A673 (cell line): ENCODE measurements at regions not wholly inside any gene's neighbourhood (a gene's known extent, or its start where the extent isn't known, plus 50 kb on each side); places are given as distances from the start of the nearest gene placed in this dataset.

ENCODE experiments used
- EZH2 ChIP-seq: fragments of 200-600 bp; sonication (generic); IDR thresholded peaks from 2 replicates; pipeline ENCODE4 v1.6.1; 2017; ENCODE audit warnings: borderline replicate concordance, low read depth, mild to moderate bottlenecking, mixed read lengths, antibody characterized with exemption, low read length; ENCODE audit not compliant: poor library complexity, severe bottlenecking
- TF ChIP-seq, protein P1 (sequence below): fragments of 300-800, 200-600 bp; sonication (generic); conservative IDR thresholded peaks from 2 replicates; pipeline ENCODE4 v1.5.1; 2017; ENCODE audit warnings: low read depth, mild to moderate bottlenecking, antibody characterized with exemption, low read length, moderate library complexity, mixed read lengths

DNA sequence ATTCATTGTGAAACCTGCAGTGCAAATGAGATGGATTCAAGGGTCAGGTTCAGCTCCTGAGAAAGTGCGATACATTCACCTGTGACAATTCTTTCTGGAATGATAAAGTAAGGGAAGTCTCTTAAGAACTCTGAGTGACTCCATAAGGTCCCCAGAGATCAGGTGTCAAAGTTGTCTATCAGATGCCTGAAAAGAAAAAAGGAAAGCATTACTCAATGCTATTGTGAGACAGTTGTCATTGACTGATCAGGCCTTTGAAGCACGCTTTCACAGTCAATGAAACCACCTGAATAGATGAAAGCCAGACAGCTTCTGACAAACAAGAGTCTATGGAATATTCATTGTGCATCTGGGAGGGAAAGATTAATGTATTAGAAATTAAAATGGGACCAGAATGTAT is 252.7 kb upstream of the GALNT5 start:
- TF ChIP-seq, protein P1, sequence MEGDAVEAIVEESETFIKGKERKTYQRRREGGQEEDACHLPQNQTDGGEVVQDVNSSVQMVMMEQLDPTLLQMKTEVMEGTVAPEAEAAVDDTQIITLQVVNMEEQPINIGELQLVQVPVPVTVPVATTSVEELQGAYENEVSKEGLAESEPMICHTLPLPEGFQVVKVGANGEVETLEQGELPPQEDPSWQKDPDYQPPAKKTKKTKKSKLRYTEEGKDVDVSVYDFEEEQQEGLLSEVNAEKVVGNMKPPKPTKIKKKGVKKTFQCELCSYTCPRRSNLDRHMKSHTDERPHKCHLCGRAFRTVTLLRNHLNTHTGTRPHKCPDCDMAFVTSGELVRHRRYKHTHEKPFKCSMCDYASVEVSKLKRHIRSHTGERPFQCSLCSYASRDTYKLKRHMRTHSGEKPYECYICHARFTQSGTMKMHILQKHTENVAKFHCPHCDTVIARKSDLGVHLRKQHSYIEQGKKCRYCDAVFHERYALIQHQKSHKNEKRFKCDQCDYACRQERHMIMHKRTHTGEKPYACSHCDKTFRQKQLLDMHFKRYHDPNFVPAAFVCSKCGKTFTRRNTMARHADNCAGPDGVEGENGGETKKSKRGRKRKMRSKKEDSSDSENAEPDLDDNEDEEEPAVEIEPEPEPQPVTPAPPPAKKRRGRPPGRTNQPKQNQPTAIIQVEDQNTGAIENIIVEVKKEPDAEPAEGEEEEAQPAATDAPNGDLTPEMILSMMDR = no peak
- TF ChIP-seq EZH2 = no peak
